GM12873 (cell line): ENCODE measurements at regions not wholly inside any gene's neighbourhood (a gene's known extent, or its start where the extent isn't known, plus 50 kb on each side); places are given as distances from the start of the nearest gene placed in this dataset.

ENCODE experiments used
- CTCF ChIP-seq: IDR thresholded peaks from 2 replicates; pipeline ENCODE4 v1.5.1; 2012; ENCODE audit warnings: low read depth, mild to moderate bottlenecking, moderate library complexity, low read length, control low read depth; ENCODE audit not compliant: insufficient read depth; ENCODE audit errors: missing control alignments

- TF ChIP-seq CTCF = no peak
These were observed 73.6 kb upstream of the NCK2 start for GRCh38 chr2:105671156-105671555.

GRCh38 chr2:105669384-105669891, 75.3 kb upstream of the NCK2 start:
- TF ChIP-seq CTCF = no peak

GRCh38 chr2:105665480-105665879, 79.2 kb upstream of the NCK2 start:
- no peak for TF ChIP-seq CTCF

GRCh38 chr2:105660489-105660888, 84.2 kb upstream of the NCK2 start:
- no peak for TF ChIP-seq CTCF

GRCh38 chr2:105655244-105655643, 89.5 kb upstream of the NCK2 start:
- TF ChIP-seq CTCF = no peak

GRCh38 chr2:105654474-105655004, 90.2 kb upstream of the NCK2 start:
- no peak for TF ChIP-seq CTCF

- TF ChIP-seq CTCF = no peak
These were observed 91.4 kb upstream of the NCK2 start for GRCh38 chr2:105653302-105653701.
